PC-9 (cell line): ENCODE measurements at regions not wholly inside any gene's neighbourhood (a gene's known extent, or its start where the extent isn't known, plus 50 kb on each side); places are given as distances from the start of the nearest gene placed in this dataset.

Experiments
- BruUV-seq: library from RNA; stranded (reverse); fragments of 400-500 nt; replicated peaks from 2 replicates; lab custom pipeline; 2021; lab: Mats Ljungman, UMichigan
- CTCF ChIA-PET: fragments of 300-600 bp; sonication (Branson Sonifier 250); formaldehyde crosslinking; loops from one replicate; lab custom pipeline; 2022; ENCODE audit warnings: antibody characterized with exemption; lab: Charles Lee
- POLR2A ChIA-PET: fragments of 300-600 bp; sonication (Branson Sonifier 250); formaldehyde crosslinking; loops from one replicate; lab custom pipeline; 2022; ENCODE audit warnings: antibody characterized with exemption; ENCODE audit not compliant: unreplicated experiment; lab: Charles Lee
- DNase-seq, 2 experiments: peaks; one replicate each; pipeline versions ENCODE4 v3.0.0 to v3.0.0-alpha.2; 2015 to 2022; ENCODE audit warnings: mixed read lengths in 1 of 2
- H2AFZ ChIP-seq: fragments of 200-600 bp; sonication (generic); 2 replicates; pipeline ENCODE4 v1.8.1; 2017; ENCODE audit warnings: antibody characterized with exemption
- H3F3A ChIP-seq: fragments of 200-600 bp; sonication (generic); 2 replicates; pipeline ENCODE4 v1.8.1; 2017; ENCODE audit warnings: antibody characterized with exemption, mild to moderate bottlenecking, low read depth; ENCODE audit not compliant: insufficient read depth
- H3K27ac ChIP-seq: fragments of 200-600 bp; sonication (generic); 2 replicates; pipeline ENCODE4 v1.6.1; 2016; ENCODE audit warnings: mixed run types
- H3K27me3 ChIP-seq: fragments of 200-600 bp; sonication (generic); 2 replicates; pipeline ENCODE4 v1.6.1; 2016; ENCODE audit warnings: low read depth, mixed run types; ENCODE audit not compliant: insufficient read depth
- H3K36me3 ChIP-seq: fragments of 200-600 bp; sonication (generic); 2 replicates; pipeline ENCODE4 v1.6.1; 2016; ENCODE audit warnings: low read depth, mixed run types
- H3K4me1 ChIP-seq: fragments of 200-600 bp; sonication (generic); replicated peaks from 2 replicates; pipeline ENCODE4 v1.6.1; 2016; ENCODE audit warnings: mixed run types; ENCODE audit not compliant: insufficient read depth
- H3K4me2 ChIP-seq: fragments of 200-600 bp; sonication (generic); 2 replicates; pipeline ENCODE4 v1.6.1; 2017; ENCODE audit warnings: mixed run types
- H3K4me3 ChIP-seq: fragments of 200-600 bp; sonication (generic); 2 replicates; pipeline ENCODE4 v1.6.1; 2016; ENCODE audit warnings: mixed run types
- H3K79me2 ChIP-seq: fragments of 200-600 bp; sonication (generic); 2 replicates; pipeline ENCODE4 v1.6.1; 2017; ENCODE audit warnings: low read depth, mixed run types
- H3K9me2 ChIP-seq: fragments of 200-600 bp; sonication (generic); 2 replicates; pipeline ENCODE4 v1.8.1; 2017; ENCODE audit warnings: mild to moderate bottlenecking; ENCODE audit not compliant: insufficient read depth
- H3K9me3 ChIP-seq: fragments of 200-600 bp; sonication (generic); 2 replicates; pipeline ENCODE4 v1.8.1; 2016; ENCODE audit warnings: low read depth; ENCODE audit not compliant: insufficient read depth
- H4K20me1 ChIP-seq: fragments of 200-600 bp; sonication (generic); 2 replicates; pipeline ENCODE4 v1.8.1; 2017; ENCODE audit not compliant: insufficient read depth
- EZH2 ChIP-seq: fragments of 200-600 bp; sonication (generic); IDR thresholded peaks from 2 replicates; pipeline ENCODE4 v1.8.0; 2017; ENCODE audit warnings: antibody characterized with exemption, low read depth
- intact Hi-C: fragments of 100-400 bp; cut with micrococcal nuclease; formaldehyde crosslinking; loops from one replicate; pipeline ENCODE4 v1.10.0; 2022; ENCODE audit not compliant: unreplicated experiment
- TF ChIP-seq, protein P1 (sequence below): fragments of 200-600 bp; sonication (generic); conservative IDR thresholded peaks from 2 replicates; pipeline ENCODE4 v1.6.1; 2017; ENCODE audit warnings: mixed run types, antibody characterized with exemption, mild to moderate bottlenecking, moderate library complexity

DNA sequence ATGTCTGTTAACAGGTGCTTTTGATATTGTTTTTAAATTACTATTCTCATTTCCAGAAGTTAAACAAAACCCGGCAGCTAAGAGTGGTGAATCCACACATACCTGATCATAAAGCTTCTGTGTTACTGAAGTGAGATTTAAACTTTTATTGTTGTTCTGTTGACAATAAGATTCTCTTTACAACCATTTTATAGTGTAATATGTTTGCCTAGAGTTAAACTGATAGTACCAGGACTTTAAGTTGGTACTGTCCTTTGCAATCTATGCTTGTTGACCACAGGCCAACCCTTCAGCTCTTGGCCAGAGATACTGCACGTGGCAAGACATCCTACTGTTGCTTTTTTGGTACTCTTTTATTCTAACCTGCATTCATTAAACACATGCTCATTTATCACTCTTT lies 806.2 kb downstream of the MTRR start:
- Histone ChIP-seq H3K27me3 (no peaks in the 10 kb centered on the region), H4K20me1 (no peaks in the 10 kb centered on the region), H3K36me3 (no peaks in the 10 kb centered on the region), H3K79me2 (no peaks in the 10 kb centered on the region), H3F3A (no peaks in the 10 kb centered on the region), H3K9me3 (no peaks in the 10 kb centered on the region), H3K4me1 (no peaks in the 10 kb centered on the region), H3K4me3 (no peak overlapping the region), H3K9me2 (no peaks in the 10 kb centered on the region; the same call in 1 of the 2 replicates), H2AFZ (no peak overlapping the region), H3K4me2 (no peak overlapping the region), H3K27ac (no peak overlapping the region)
- DNase-seq: no peak
- ChIA-PET CTCF (no interaction called here), POLR2A (interaction anchor here (0.6 kb wide), 1 partner anchor 118 kb away, joined by 12 read pairs; no protein-coding TSS in a partner anchor)
- no TSS peak for BruUV-seq
- no peak for TF ChIP-seq EZH2
- TF ChIP-seq, protein P1, sequence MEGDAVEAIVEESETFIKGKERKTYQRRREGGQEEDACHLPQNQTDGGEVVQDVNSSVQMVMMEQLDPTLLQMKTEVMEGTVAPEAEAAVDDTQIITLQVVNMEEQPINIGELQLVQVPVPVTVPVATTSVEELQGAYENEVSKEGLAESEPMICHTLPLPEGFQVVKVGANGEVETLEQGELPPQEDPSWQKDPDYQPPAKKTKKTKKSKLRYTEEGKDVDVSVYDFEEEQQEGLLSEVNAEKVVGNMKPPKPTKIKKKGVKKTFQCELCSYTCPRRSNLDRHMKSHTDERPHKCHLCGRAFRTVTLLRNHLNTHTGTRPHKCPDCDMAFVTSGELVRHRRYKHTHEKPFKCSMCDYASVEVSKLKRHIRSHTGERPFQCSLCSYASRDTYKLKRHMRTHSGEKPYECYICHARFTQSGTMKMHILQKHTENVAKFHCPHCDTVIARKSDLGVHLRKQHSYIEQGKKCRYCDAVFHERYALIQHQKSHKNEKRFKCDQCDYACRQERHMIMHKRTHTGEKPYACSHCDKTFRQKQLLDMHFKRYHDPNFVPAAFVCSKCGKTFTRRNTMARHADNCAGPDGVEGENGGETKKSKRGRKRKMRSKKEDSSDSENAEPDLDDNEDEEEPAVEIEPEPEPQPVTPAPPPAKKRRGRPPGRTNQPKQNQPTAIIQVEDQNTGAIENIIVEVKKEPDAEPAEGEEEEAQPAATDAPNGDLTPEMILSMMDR: no peak
- intact Hi-C loops: no loop called here

DNA sequence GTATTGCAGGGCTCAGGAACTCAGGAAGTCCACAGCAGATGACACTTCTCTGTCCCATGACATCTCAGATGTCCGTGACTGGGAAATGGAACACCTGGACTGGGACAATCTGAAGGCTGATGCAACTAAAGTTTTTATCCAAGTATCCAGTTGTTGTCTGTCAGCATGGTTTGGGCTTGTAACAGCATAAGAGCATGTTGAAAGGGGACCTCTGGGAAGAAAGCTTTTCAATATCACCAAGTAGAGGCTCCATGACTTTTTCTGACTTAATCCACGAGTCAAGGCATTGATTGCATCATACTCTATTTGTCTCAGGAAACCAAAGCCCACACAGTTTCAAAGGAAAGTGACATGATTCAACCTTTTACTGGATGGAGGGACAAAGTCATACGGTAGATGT lies 807.7 kb downstream of the MTRR start:
- Histone ChIP-seq H3K36me3 (no peaks in the 10 kb centered on the region), H3K9me3 (no peaks in the 10 kb centered on the region), H3K9me2 (no peaks in the 10 kb centered on the region; the same call in none of the 2 replicates), H4K20me1 (no peaks in the 10 kb centered on the region), H3K4me2 (0 out of 2 replicates have a peak overlapping the region, but pooled peaks have one; percentile 5), H3F3A (no peaks in the 10 kb centered on the region), H3K4me3 (no peak overlapping the region), H3K27ac (no peak overlapping the region), H3K4me1 (no peaks in the 10 kb centered on the region), H3K27me3 (no peaks in the 10 kb centered on the region), H3K79me2 (no peaks in the 10 kb centered on the region), H2AFZ (0 out of 2 replicates have a peak overlapping the region, but pooled peaks have one; percentile 23)
- no peak for TF ChIP-seq EZH2
- TF ChIP-seq, protein P1: no peak
- no TSS peak for BruUV-seq
- POLR2A ChIA-PET: no interaction called here
- no peak for DNase-seq
- intact Hi-C loops: no loop called here
- CTCF ChIA-PET: no interaction called here

DNA sequence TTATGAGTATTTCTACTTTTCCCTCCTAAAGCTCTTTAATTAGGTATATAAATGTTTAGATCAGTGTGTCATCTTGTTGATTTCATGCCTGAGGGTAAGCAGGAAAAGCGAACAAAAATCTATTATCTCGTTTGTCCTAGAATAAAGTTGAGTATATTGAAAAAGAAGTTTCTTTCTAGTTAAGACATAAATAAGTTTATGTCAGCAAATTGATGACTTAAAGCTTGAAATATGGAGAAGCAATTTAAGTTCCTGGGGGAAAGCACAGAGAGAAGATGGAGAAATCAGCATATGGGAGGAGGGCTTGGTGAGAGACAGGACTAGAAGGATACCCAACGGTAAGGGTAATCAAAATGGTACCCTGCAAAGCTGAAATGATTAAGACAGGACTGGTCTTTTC lies 813.4 kb downstream of the MTRR start:
- Histone ChIP-seq H3F3A (no peaks in the 10 kb centered on the region), H3K27ac (no peak overlapping the region), H3K4me3 (no peak overlapping the region), H3K27me3 (no peaks in the 10 kb centered on the region; the same call in 1 of the 2 replicates), H3K36me3 (no peaks in the 10 kb centered on the region), H3K79me2 (no peaks in the 10 kb centered on the region), H3K4me2 (no peak overlapping the region), H3K4me1 (no peaks in the 10 kb centered on the region), H3K9me2 (no peaks in the 10 kb centered on the region; the same call in none of the 2 replicates), H2AFZ (no peak overlapping the region), H4K20me1 (no peaks in the 10 kb centered on the region), H3K9me3 (no peaks in the 10 kb centered on the region)
- intact Hi-C loops: no loop called here
- DNase-seq: no peak
- TF ChIP-seq, protein P1: no peak
- TF ChIP-seq EZH2: no peak
- ChIA-PET CTCF (no interaction called here), POLR2A (no interaction called here)
- BruUV-seq: no TSS peak
